B cell (primary cell): ENCODE measurements at regions not wholly inside any gene's neighbourhood (a gene's known extent, or its start where the extent isn't known, plus 50 kb on each side); places are given as distances from the start of the nearest gene placed in this dataset.

Source experiments
- EZH2 ChIP-seq: IDR thresholded peaks from 2 replicates; pipeline ENCODE4 v1.6.1; 2012; ENCODE audit warnings: borderline replicate concordance, low read depth, mild to moderate bottlenecking, moderate library complexity, low read length; ENCODE audit not compliant: insufficient read depth, poor library complexity, severe bottlenecking
- TF ChIP-seq, protein P1 (sequence below): fragments of 200-600 bp; IDR thresholded peaks from one replicate; pipeline ENCODE4 v1.8.0; 2022; ENCODE audit warnings: antibody characterized with exemption, mild to moderate bottlenecking

DNA sequence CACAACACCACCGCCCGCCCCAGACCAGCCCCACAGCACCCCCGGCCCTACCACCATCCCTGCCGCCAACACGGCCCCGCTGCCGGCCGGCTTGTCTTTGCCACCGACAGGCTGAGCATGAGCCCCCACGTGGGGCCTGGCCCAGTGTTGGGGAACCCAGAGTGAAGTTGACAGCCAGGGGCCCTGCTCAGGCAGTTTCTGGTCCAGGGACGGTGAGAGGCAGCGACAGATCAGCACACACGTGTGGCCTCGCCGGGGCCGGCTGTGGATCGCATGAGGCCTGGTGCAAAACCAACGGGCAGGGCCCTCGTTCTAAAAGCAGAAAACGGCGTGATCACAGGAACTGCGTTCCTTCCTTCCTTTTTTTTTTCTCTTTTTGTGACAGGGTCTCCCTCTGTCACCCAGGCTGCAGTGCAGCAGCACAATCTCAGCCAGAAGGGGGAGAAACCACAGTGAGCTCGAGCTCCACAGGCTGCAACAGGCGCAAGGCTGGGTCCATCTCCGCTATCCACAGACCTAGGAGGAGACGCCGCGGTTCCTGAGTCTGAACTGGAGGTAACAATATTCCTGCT lies 50.5 kb upstream of the FBRSL1 start:
- TF ChIP-seq, protein P1, sequence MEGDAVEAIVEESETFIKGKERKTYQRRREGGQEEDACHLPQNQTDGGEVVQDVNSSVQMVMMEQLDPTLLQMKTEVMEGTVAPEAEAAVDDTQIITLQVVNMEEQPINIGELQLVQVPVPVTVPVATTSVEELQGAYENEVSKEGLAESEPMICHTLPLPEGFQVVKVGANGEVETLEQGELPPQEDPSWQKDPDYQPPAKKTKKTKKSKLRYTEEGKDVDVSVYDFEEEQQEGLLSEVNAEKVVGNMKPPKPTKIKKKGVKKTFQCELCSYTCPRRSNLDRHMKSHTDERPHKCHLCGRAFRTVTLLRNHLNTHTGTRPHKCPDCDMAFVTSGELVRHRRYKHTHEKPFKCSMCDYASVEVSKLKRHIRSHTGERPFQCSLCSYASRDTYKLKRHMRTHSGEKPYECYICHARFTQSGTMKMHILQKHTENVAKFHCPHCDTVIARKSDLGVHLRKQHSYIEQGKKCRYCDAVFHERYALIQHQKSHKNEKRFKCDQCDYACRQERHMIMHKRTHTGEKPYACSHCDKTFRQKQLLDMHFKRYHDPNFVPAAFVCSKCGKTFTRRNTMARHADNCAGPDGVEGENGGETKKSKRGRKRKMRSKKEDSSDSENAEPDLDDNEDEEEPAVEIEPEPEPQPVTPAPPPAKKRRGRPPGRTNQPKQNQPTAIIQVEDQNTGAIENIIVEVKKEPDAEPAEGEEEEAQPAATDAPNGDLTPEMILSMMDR = peak; percentile 20
- TF ChIP-seq EZH2 = no peak
